CD4-positive, alpha-beta T cell treated with Interleukin-2 at 100 ng/mL for 4 hours (primary cell): ENCODE measurements at regions not wholly inside any gene's neighbourhood (a gene's known extent, or its start where the extent isn't known, plus 50 kb on each side); places are given as distances from the start of the nearest gene placed in this dataset.
"Not testable (repeated sequence)": the region's sequence is repeated elsewhere in the genome, so short reads cannot be mapped to it uniquely, and the experiment has no call there.

Experiments used
- DNase-seq: peaks from one replicate; pipeline ENCODE4 v3.0.0-alpha.2; 2020; ENCODE audit warnings: low spot score

DNA sequence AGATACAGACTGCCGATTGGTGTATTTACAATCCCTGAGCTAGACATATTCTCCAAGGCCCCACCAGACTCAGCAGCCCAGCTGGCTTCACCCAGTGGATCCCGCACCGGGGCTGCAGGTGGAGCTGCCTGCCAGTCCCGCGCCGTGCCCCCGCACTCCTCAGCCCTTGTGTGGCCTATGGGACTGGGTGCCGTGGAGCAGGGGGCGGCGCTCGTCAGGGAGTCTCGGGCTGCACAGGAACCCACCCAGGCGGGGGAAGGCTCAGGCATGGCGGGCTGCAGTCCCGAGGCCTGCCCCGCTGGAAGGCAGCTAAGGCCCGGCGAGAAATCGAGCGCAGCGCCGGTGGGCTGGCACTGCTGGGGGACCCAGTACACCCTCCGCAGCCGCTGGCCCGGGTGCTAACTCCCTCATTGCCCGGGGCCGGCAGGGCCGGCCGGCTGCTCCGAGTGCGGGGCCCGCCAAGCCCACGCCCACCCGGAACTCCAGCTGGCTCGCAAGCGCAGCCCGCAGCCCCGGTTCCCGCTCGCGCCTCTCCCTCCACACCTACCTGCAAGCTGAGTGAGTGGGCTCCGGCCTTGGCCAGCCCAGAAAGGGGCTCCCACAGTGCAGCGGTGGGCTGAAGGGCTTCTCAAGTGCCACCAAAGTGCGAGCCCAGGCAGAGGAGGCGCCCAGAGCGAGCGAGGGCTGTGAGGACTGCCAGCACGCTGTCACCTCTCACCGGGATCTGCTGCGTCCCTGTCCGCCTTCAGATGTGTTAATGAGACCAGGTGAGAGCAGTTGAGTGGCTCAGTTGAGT lies 137.8 kb upstream of the LCORL start:
- DNase-seq, result not testable (repeated sequence)

DNA sequence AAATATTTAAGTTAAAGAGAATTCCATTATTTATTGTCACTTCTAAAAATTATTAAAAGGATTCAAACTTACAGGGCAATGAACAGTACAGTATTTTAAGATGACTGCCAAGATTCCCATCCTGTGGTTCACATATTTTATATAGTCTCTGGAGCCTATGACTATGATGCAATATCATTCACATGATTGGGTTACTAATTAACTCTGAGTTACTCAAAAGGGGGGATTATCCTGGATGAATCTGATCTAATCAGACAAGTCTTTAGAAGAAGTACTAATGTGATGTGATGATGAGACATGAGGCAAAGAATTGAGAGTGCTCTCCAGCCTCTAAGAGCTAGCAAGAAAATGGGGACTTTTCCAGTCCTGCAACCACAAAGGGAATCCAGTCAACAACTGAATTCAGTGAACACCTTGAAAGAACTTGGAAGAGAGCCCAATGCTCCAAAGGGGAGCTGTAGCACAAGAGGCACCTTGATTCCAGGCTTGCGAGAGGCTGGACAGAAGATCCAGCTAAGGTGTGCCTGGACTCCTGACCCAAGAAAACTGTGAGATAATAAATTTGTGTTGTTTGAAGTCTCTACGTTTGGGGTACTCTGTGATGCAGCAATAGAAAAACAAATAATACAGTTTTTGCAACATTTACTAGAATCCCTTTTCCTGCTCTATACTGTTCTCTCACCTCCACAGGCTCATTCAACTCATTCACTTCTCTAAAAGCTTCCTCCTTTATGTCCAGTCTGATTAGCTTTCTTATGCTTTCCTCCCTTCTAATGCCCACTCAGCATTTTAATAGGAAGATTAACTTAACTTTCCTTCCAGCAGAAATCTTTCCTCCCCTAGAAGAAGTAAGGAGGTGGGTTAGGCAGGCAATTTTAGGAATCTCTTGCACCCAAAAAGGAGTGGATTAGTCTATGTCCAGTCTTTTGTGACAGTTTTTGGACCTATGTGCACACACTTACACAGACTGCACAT lies 133.8 kb upstream of the LCORL start:
- no peak for DNase-seq

DNA sequence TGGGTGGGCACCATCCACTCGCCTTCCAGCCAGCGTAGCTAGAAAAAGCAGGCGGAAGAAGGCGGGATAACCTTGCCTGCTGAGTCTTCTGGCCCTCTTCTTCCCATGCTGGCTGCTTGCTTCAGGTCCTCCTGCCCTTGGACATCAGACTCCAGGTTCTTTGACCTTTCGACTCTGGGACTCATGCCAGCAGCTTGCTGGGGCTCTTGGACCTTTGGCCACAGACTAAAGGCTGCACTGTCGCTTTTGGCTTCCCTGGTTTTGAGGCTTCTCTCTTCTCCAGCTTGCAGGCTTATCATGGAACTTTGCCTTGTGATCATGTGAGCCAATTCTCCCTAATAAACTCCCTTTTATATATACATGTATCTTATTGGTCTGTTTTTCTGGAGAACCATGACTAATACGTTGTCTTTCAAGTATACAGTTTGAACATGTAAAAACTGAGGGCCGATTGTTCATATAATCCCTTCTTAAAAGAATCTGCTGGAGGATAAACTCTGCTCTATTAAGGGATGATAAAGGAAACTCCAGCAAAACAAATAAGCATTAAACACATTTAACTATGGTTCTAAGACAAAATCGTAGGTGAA lies 116.6 kb upstream of the LCORL start:
- DNase-seq, result no peak

DNA sequence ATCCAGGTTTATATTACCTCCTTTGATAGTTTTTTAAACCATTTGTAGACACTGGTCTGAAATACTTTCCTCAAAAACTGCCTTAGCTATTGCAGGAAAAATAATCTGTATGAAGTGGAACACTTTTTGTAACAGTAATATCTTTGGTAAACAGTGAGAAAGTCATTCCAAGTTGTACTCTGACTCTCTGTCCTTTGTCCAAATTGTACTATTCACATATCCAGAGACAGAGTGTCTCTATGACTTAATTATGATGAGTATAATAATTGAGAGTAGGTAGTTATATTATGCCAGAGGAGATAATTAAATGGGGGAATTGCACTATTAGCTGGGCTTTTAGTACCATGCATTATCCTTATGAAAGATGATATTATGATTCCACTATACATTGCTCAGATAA lies 112.6 kb upstream of the LCORL start:
- DNase-seq, result no peak

DNA sequence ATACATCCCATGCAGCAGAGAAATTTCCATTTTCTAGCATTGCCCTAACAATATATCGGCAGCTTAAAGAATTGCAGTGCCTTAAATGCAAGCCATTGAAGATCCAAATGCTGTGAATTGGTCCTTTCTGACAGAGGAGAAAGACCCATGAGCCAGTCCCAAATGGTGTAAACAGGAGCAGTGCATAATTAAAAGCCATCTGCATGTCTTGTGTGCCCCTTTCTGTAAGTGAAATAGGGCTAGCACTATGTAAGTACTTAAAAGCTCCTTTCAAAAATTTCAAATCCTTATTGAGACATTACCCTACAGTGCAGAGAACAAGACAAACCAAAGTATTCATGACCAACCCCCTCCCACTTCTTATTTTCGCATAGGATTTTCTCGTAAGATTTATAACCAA lies 108.7 kb upstream of the LCORL start:
- no peak for DNase-seq

DNA sequence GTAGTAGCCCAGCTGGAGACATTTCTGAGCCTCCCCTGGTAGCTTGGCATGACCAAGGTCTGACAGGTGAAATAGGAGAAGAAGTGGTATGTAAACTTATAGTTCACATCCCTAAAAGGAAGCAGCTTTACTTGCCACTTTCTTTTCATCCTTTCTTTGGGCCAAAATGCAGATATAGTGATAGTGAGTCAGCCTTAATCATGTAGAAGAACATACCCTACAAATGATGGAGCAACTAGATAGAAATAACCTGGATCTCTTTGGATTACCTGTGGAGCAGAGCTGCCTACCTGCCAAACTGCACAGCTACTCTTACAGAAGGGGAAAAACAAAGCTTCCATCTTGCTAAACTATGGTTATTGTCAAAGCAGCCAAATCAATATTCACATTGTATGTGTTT lies 106.7 kb upstream of the LCORL start:
- no peak for DNase-seq

DNA sequence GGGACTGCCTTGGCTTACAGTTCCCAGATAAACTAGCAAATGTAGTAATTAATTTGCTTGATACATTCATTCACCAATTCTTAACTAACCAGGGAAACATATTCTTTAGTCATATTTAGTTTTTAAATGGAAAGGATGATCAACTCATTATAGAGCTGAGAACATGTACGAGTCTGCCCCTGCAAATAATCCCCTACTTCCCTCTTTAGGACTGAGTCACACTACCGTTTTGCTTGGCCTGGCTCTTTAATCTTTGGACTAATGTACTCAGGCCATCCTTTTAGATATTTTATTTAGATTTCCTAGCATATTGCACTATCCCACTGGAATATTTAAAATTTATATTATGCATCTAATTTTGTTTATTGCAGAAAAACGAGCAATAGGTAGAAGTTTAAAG lies 105.5 kb upstream of the LCORL start:
- DNase-seq, result no peak

DNA sequence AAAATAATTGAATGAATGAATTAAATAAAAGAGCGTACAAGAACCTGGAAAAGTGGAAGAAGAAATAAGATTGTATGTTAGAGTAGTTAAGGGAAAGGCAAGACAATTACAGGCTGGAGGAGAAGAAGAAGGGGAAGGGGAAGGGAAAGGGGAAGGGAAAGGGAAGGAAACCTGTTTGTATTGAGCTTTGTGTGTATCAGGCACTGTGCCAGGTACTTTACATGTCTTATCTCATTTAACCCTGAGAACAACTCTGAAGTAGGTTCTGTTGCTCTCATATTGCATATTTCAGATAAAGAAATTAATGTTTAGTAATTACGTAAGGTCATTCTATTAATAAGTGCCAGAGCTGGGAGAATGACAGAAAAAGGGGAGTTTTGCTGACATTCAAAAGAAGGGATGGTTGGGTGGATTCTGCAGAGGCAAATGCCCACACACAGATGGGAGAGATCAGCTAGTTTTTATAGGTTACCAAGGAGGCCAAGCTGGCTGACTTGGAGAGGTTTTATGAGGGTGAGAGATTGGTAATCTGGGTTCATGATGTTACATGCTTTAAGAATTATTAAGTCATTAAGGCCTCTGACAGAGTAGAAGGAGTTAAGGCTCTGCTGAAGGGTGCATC lies 92.3 kb upstream of the LCORL start:
- no peak for DNase-seq

DNA sequence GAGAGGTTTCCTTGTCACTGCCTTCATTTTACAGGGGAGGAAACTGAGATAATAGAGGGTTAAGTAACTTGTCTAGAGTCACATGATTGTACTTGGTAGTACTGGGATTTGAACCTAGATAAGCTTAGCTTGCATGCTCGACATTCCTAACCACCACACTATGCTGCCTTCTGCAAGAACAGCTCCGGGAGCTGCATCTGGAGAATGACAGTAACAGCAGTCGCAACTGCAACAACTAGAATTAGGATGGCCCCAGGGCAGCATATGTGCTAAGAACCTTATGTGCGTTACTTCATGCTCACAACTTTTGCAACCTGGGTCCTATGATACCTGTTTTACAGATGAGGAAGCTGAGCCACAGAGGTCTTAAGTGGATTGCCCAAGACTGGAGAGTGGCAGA lies 89.5 kb upstream of the LCORL start:
- no peak for DNase-seq

DNA sequence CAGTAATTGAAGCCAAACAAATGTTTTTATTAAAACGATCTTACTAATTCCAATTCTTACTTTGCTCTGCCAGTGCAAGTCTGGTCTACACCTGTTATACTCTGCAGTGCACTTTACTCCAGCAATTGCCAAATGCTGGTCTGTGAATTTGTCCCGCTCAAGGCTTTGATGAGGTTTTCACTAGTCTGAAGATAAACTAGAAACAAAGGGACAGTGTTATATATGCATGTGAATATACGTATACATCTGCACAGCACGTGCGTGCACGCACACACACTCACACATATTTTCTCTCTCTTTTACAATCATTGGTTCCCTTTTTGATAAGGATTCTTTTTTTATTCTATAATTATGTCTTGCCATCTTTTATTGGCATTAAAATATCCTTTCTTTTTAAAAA lies 88.5 kb upstream of the LCORL start:
- no peak for DNase-seq

DNA sequence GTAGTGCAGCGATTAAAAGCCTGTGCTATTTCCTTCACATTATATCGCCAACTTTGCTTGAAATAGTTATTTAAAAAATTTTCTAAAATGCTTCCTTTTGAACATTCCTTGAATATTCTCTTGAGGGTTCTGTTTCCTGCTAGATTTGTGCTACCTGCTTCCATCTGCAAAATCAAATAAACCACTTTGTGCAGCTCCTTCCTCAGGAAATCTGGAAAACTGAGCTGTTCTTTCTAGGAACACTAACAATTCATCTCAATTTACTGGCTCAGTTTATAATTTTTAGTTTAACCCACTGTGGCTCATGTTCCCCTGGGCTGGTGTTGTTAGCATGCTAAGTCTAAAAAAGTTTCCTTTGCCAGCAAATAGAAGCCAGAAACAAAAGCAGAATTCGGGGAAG lies 88.1 kb upstream of the LCORL start:
- DNase-seq, result no peak

DNA sequence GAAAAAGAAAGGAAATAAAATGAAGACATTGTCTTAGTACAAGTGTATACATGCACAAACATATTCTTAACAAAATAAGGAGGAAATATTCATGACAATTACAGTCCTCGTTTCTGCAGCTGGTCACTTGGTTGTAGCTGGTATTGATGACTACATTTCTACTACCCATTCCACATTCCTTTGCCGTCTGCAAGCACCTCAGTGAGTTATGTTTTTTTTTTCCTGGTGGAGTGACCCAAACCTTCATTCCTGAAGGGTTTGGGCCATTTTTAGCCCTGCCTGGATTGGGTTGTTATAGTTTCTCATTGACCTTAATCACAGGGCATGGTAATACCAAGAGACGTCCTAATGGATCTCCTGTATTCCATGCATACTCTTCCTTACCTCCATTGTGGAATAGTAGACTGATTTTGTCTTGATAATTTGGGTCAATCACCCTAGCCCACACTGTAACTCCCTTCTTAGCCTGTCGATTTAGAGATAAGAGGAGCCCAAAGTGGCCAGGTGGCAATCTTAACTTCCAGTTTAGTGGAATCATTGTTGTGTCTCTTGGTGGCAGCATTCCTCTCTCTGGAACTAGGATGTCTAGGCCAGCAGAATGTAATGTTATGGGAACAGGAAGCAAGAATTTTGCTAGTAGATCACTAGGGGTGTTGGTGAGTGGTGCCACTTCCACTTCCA lies 86.4 kb upstream of the LCORL start:
- not testable (repeated sequence) for DNase-seq

DNA sequence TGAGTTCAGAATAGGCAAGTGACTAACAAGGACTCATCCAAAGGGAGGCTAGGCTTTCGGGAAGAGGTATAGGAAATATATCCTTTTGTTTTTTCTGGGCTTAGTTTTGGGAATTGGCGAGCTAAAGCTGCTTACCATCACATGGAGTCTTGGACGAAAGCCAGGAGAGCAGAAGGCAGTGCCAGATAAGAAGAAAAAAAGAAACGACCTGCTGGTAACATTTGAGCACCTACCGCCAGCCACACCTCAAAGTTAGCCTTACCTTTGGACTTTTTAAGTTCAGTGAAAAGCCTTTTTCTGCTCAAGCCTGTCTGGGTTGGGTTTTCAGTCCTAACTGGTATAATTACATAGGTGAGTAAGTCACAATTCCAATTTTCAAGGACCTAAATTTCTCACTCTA lies 85.1 kb upstream of the LCORL start:
- DNase-seq, result no peak

DNA sequence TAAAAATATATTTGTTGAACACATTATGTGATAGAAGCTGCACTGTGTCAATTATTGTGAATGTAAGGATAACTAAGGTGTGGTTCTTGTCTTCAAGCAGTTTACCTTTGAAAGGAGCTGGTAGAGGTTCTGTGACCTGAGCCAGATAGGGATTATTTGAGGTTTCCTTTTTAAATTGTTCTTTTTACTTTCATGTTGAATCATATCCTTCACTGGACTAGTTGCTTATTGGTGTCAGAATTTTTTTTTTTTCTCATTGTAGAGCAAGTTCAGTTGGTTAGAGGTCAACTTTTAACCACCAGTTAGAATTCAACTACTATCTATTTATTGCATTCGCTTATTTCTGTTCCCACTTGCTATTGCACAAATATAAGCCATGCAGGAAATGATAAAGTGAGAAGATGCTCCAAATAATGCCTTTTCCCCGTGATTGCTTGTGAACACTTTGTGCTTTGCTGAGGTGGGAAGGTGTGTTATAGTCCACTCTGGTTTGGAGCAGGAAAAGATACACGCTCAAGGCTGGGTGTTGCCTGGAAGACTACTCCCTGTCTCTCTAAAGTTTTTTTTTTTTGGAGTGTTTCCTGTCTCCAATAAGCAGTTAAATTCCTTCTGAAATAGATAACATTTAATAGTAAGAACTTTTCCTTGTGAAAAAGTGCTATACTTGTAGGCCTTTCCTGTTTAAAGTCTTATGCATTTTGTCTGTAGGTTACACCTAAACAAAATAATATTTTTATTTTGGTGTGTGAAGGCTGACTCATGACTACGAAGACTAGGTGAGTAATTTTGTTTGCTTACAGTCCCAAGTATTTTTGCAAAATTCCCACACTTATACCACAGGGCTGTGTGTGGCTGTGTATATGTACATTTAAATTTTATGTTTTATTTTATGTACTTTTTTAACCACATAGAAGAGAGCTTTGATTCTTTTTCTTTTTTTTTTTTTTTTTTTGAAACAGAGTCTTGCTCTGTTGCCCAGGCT lies 83.8 kb upstream of the LCORL start:
- no peak for DNase-seq

DNA sequence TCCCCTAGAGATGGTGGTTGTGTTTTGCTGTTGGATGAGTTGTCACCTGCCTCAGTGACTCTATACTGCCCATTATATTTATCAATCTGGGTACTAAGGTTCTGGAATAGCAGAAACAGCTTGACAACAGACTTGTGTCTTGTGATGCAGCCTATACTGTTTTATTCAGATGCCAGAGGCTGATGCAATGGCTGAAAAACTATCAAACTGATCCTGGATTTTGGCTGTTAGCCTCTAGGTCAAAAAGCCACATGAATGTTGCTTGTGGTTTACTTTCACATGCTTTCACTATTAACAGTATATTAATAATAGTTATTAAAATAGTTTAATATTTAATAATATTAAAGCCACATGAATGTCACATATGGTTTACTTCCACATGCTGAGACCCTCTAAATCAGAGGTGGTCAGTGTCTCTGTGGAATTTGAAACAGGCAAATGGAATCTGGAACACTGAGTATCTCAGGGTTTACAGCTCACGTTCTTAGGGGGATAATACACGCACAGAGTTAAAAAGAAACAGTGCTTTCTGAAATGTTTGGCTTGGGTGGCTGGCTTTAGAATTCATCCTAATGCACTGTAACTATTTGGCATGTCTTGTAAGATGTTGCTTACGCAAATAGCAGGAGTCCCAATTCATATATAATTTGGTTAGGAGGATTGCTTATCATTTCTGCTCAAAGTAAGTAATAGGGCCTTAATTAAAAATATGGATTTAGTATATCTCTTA lies 82.5 kb upstream of the LCORL start:
- DNase-seq, result no peak

DNA sequence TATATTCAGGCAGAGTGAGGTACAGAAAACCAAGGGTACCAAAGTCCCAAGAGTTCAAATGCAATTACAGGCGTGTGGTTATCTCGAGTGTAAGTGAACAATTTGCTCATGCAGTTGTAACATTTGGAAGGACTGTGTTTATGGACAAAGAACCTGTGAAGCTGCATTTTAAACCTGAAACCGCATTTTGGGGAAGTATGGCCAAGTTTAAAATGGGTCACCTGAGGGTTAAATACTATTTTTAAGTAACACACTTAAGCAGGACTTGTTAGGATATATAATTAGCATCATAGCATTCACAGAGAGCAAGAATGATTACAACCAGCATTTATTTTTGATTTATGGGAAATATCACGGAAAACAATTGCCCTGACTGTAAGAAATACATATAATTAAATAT lies 79.1 kb upstream of the LCORL start:
- DNase-seq, result no peak

DNA sequence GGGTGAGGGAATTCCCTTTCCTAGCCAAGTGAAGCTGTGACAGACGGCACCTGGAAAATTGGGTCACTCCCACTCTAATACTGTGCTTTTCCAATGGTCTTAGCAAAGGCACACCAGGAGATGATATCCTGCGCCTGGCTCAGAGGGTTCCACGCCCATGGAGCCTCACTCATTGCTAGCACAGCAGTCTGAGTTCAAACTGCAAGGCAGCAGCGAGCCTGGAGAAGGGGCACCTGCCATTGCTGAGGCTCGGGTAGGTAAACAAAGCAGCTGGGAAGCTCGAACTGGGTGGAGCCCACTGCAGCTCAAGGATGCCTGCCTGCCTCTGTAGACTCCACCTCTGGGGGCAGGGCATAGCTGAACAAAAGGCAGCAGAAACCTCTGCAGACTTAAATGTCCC lies 68.9 kb upstream of the LCORL start:
- not testable (repeated sequence) for DNase-seq

DNA sequence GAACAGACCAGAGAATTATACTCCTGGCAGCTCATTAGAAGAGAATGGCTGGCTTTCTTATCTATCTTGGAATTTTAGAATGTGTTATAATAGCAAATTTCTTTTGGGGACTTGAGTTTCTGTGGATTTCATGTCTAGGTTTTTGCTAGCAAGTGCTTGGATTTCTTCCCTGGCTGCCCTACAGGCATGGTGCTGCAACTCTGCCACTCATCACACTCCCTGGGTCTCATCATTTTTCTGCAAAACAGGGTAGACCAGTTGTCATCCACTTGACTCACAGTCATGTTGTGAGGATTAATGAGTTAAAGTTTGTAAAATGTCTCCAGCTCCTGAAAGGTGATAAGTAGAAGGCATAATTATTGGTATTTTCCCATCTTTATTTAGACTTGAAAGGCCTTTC lies 60.7 kb upstream of the LCORL start:
- no peak for DNase-seq

DNA sequence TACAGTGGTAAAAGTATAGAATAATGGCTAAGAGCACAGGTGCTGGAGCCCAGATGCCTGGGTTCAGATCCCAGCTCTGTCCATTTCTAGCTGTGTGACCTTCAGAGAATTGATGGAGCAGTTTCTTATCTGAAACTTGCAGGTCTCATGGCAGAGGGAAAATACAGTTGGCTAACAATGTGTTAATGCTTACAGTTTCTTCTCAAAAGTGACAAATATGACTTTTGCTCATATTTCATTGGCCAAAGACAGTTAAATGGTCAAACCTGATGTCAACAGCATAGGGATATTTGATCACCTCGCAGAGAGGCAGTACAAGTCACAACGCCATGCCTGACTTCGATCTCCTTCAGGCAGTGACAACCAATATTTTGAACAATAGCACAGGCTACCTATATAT lies 60.2 kb upstream of the LCORL start:
- no peak for DNase-seq

DNA sequence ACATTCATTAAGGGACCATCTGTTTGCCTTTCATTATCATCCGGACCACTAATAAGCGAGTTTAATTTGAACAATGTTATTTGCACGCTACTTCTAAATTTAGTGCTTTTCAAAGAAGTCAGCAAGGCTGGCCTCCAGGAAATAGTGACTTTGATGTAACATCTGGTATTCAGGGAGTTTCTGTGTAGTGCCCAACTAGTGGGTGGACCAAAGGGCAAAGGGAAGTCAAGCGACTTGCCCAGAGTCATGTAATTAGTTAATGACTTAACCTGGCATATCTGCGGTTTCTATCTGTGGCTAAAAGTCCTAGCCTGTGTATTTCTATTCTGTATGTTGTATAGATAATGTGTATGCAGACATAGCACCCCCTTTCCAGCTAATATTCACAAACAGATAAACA lies 56.3 kb upstream of the LCORL start:
- no peak for DNase-seq
